Astrocyte of the hippocampus (primary cell): ENCODE measurements at regions not wholly inside any gene's neighbourhood (a gene's known extent, or its start where the extent isn't known, plus 50 kb on each side); places are given as distances from the start of the nearest gene placed in this dataset.
"Not testable (repeated sequence)": the region's sequence is repeated elsewhere in the genome, so short reads cannot be mapped to it uniquely, and the experiment has no call there.

ENCODE experiments used
- DNase-seq: peaks from one replicate; pipeline ENCODE4 v3.0.0; 2011; ENCODE audit warnings: low read depth, low spot score

DNA sequence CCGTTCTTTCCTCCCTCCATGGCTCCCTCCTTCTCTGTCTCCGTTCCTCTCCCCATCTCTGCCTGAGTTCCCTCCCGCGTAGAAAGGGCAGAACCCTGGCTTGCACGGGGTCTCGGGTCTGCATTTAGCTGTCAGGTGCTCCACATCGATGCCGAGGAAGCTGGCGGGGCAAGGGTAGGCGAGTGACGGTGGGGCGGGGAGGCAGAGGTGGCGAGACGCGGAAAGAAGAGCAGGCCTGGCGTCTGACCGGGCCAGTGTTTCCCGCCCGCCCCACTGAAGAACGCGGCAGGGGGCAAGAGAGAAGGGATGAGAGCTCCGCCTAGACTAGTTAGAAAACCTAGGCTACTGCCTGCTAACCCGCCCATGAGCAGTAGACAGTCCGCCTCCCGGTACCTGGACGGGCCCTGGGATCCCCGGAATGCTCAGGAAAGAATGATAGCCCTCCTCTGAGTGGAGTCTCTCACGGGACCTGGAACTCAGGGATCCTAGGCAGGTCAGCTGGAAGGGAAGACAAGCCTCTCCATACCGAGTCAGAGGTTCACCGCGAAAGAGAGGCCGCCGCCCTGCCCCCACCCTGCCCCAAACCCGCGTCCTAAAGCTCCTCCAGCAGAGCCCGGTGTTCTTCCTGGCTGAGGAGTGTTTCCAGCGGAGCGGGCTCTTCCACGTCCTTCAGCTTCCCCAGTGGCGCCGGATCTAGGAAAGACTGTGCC is 357.9 kb upstream of the DEFB115 start:
- DNase-seq, result not testable (repeated sequence)

DNA sequence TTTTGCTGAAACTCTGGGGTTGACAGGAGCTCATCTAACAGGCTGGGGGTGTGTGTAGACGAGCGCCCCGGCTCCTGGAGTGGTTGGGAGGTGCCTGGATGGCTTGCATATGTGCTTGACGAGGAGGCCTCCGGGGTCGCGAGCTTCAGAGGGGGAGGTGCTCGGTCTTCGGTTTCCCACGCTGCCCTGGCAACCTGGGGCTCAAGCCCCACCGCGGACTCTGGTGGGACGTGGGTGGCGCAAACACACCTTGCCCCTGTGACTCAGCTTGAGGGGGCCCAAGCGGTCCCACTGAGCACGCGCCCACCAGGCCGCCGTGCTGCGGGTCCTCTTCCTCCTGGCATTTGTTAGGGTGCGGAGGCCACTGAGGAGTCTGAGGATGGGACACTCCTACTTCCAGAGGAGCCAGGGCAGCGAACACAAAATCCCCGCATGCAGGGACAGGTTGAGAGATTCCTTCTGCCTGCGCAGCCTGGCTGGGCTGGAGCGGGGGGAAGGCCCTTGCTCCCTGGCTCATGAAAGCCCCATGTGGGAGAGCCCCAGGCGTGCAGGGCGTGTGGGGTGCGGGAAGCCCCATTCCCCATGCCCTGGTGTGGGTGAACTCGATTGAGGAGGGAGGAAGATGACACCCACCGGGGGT is 357.3 kb upstream of the DEFB115 start:
- DNase-seq, result not testable (repeated sequence)

DNA sequence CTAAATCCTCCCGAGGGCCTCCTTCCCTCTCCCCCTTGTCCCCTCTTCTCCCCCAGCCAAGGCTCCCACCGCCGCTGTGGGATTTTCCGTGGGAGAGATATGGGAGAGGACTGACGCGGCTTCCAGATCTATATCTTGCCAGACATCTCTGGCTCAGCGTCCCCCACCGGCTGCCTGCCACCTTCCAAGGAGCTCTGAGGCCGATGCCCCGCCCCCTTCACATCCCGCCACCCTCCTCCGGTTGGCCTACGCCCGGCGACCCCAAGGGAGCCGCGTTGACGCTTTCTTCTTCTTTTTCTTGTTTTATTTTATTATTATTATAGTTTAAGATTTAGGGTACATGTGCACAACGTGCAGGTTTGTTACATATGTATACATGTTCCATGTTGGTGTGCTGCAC is 352.2 kb upstream of the DEFB115 start:
- not testable (repeated sequence) for DNase-seq

DNA sequence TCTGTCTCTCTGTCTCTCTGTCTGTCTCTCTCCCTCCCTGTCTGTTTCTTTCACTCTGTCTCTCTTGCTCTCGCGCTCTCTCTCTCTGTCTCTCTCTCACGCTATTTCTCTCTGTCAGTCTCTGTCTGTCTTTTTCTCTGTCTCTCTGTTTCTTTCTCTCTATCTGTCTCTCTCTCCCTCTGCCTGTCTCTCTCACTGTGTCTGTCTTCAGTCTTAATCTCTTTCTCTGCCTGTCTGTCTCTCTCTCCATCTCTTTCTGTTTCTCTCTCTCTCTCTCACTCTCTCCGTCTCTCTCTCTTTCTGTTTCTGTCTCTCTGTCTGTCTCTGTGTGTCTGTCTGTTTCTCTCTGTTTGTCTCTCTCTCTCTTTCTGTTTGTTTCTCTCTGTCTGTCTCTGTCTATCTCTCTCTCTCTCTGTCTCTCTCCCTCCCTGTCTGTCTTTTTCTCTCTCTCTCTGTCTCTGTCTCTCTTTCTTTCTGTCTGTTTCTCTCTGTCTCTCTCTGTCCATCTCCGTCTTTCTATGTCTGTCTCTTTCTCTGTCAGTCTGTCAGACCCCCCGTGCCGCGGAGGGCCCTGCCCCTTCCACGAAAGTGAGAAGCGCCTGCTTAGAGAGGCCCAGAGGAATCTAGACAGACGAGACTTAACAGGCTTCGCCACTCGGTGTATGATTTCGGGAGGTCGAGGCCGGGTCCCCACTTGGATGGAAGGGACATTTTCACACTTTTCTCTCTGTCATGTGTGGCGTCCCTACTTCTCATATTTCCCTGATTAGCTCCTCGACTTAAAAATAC is 346.3 kb upstream of the DEFB115 start:
- no peak for DNase-seq

DNA sequence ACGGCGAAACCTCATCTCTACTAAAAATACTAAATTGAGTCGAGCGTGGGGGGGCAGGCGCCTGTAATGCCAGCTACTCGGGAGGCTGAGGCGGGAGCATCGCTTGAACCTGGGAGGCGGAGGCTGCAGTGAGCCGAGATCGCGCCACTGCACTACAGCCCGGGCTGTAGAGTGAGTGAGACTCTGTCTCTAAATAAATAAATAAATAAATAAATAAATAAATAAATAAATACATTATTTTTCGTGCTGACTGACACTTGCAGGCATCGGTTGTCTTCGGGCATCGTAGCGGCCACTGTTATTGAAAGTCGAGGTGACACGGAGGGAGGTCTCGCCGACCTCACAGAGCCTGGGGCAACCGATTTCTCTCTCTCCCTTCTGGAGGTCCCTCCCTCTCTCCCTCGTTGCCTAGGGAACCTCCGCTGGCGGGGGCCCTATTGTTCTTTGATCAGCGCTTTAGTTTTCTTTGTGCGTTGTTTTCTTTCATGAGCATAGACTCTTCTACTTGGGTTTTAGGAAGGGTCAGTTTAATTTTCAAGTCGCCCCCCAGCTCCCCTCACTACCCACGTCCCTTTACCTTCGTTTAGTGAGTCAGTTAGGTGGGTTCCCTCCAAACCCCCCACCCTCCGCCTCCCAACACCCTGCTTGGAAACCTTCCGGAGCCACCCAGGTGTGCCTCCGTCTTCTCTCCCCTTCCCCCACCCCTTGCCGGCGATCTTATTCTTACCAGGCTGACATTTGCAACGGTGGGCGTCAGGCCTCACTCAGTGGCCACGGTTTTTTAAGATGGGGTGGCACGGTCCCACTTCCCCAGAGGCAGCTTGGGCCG is 345.4 kb upstream of the DEFB115 start:
- DNase-seq, result not testable (repeated sequence)

- not testable (repeated sequence) for DNase-seq
These were observed 344.8 kb upstream of the DEFB115 start for GRCh38 chr20:30912661-30913026.

GRCh38 chr20:30916404-30916803 is 341.1 kb upstream of the DEFB115 start:
- not testable (repeated sequence) for DNase-seq

- DNase-seq, result no peak
These were observed 337.8 kb upstream of the DEFB115 start for GRCh38 chr20:30919514-30920188.

GRCh38 chr20:30921286-30922071 is 336.0 kb upstream of the DEFB115 start:
- DNase-seq, result no peak

GRCh38 chr20:30922129-30922528 is 335.3 kb upstream of the DEFB115 start:
- DNase-seq, result no peak

DNA sequence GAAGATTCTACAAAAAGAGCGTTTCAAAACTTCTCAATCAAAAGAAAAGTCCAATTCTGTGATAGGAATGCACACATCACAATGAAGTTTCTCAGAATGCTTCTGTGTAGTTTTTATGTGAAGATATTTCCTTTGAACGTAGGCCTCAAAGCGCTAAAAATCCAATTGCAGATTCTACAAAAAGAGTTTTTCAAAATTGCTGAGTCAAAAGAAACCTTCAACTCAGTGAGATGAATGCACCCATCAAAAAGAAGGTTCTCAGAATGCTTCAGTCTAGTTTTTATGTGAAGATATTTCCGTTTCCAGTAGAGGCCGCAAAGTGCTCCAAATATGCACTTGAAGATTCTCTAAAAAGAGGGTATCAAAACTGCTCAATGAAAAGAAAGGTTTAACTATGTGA is 319.7 kb upstream of the DEFB115 start:
- DNase-seq, result no peak

- no peak for DNase-seq
These were observed 307.7 kb upstream of the DEFB115 start for GRCh38 chr20:30949761-30950160.

GRCh38 chr20:30951088-30951487 is 306.4 kb upstream of the DEFB115 start:
- DNase-seq, result not testable (repeated sequence)

DNA sequence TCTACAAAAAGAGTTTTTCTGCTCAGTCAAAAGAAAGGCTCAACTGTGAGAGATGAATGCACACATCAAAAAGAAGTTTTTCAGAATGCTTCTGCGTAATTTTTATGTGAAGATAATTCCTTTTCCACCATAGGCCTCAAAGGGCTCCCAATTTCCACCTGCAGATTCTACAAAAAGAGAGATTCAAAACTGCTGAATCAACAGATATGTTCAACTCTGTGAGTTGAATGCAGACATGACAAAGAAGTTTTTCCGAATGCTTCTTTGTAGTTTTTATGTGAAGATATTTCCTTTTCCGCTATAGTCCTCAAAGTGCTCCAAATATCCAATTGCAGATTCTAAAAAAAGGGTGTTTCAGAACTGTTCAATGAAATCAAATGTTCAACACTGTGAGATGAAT is 300.8 kb upstream of the DEFB115 start:
- DNase-seq, result not testable (repeated sequence)

- not testable (repeated sequence) for DNase-seq
These were observed 298.3 kb upstream of the DEFB115 start for GRCh38 chr20:30959208-30959607.

GRCh38 chr20:30963591-30963990 is 293.9 kb upstream of the DEFB115 start:
- DNase-seq, result no peak

DNA sequence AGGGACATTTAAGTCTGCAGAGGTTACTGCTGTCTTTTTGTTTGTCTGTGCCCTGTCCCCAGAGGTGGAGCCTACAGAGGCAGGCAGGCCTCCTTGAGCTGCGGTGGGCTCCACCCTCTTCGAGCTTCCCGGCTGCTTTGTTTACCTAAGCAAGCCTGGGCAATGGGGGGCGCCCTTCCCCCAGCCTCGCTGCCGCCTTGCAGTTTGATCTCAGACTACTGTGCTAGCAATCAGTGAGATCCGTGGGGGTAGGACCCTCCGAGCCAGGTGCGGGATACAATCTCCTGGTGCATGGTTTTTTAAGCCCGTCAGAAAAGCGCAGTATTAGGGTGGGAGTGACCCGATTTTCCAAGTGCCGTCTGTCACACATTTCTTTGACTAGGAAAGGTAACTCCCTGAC is 281.6 kb upstream of the DEFB115 start:
- DNase-seq, result not testable (repeated sequence)

DNA sequence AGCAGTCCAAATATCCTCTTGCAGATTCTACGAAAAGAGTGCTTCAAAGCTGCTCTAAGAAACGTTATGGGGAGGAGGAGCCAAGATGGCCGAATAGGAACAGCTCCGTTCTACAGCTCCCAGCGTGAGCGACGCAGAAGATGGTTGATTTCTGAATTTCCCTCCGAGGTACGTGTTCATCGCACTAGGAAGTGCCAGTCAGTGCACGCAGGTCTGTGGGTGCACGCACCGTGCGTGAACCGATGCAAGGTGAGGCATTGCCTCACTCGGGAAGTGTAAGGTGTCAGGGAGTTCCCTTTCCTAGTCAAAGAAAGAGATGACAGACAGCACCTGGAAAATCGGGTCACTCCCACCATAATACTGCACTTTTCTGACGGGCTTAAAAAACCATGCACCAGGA is 272.1 kb upstream of the DEFB115 start:
- DNase-seq, result no peak
